Keratinocyte (primary cell): ENCODE measurements at regions not wholly inside any gene's neighbourhood (a gene's known extent, or its start where the extent isn't known, plus 50 kb on each side); places are given as distances from the start of the nearest gene placed in this dataset.

ENCODE experiments used
- EZH2 ChIP-seq: IDR thresholded peaks from one replicate; pipeline ENCODE4 v1.6.1; 2012; ENCODE audit warnings: inconsistent platforms, mild to moderate bottlenecking, low read length, moderate library complexity
- TF ChIP-seq, protein P1 (sequence below), 3 experiments: IDR thresholded peaks in 1 of 3; conservative IDR thresholded peaks in 1 of 3; optimal IDR thresholded peaks in 1 of 3; 2 replicates in 2 of 3; 3 replicates in 1 of 3; pipeline versions ENCODE3 to v1.5.1; 2011; ENCODE audit warnings: low read length in 3 of 3, mild to moderate bottlenecking in 3 of 3, moderate library complexity in 2 of 3, control low read depth in 1 of 3, inconsistent platforms in 1 of 3; ENCODE audit not compliant: insufficient read depth in 2 of 3; ENCODE audit errors: extremely low read depth in 1 of 3

DNA sequence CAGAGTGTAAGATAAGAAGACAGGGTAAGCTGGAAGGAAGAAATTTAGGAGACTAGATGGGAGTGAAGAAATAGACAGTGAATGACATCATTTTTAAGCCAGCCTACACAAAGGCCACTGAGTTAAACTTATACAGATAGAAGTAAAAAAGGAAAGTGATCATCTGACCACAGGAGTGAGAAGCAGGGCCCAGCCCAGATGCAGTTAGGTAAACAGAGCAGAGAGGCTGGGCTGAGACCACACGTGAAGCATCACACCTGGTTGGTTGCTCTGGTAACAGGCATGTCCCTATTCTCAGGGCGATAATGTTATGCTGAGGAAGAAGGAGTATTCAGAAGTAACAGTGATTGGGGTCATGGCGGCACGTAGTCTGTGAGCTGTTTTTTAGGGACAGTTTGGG is 1079.4 kb downstream of the AACS start:
- TF ChIP-seq, protein P1, sequence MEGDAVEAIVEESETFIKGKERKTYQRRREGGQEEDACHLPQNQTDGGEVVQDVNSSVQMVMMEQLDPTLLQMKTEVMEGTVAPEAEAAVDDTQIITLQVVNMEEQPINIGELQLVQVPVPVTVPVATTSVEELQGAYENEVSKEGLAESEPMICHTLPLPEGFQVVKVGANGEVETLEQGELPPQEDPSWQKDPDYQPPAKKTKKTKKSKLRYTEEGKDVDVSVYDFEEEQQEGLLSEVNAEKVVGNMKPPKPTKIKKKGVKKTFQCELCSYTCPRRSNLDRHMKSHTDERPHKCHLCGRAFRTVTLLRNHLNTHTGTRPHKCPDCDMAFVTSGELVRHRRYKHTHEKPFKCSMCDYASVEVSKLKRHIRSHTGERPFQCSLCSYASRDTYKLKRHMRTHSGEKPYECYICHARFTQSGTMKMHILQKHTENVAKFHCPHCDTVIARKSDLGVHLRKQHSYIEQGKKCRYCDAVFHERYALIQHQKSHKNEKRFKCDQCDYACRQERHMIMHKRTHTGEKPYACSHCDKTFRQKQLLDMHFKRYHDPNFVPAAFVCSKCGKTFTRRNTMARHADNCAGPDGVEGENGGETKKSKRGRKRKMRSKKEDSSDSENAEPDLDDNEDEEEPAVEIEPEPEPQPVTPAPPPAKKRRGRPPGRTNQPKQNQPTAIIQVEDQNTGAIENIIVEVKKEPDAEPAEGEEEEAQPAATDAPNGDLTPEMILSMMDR (optimal IDR thresholded peaks at IDR 0.05 in 1 of 3, IDR thresholded peaks at IDR 0.05 in 1 of 3, conservative IDR thresholded peaks at IDR 0.05 in 1 of 3; ENCODE audit: extremely low read depth in 1 of 3, insufficient read depth in 2 of 3, low read length in 3 of 3) = no peak
- TF ChIP-seq EZH2 = no peak
